Astrocyte (in vitro differentiated cells and primary cell): ENCODE measurements at regions not wholly inside any gene's neighbourhood (a gene's known extent, or its start where the extent isn't known, plus 50 kb on each side); places are given as distances from the start of the nearest gene placed in this dataset.
A peak's percentile ranks its signal among the peaks of the same experiment; 100 is the strongest.

Experiments used
- DNase-seq: peaks from one replicate; pipeline ENCODE4 v3.0.0-alpha.2; 2010; ENCODE audit warnings: low read depth
- FAIRE-seq: peaks from 2 replicates; lab custom pipeline; 2011; peaks lifted over from hg19 to GRCh38; lab: Jason Lieb, UNC
- H2AFZ ChIP-seq: 2 replicates; pipeline ENCODE4 v1.6.0; 2012; ENCODE audit warnings: low read depth, low read length, inconsistent platforms
- H3K27ac ChIP-seq: 2 replicates; pipeline ENCODE4 v1.5.1; 2011; ENCODE audit warnings: low read depth, low read length, inconsistent platforms
- H3K27me3 ChIP-seq: 2 replicates; pipeline ENCODE4 v1.6.0; 2011; ENCODE audit warnings: low read length, inconsistent platforms; ENCODE audit not compliant: insufficient read depth
- H3K36me3 ChIP-seq: 2 replicates; pipeline ENCODE4 v1.5.1; 2011; ENCODE audit warnings: low read length, inconsistent platforms; ENCODE audit not compliant: insufficient read depth
- H3K4me1 ChIP-seq: 2 replicates; pipeline ENCODE4 v1.5.1; 2011; ENCODE audit warnings: low read length, inconsistent platforms; ENCODE audit not compliant: insufficient read depth
- H3K4me2 ChIP-seq: 2 replicates; pipeline ENCODE4 v1.6.0; 2012; ENCODE audit warnings: low read length, inconsistent platforms
- H3K4me3 ChIP-seq: 2 replicates; pipeline ENCODE4 v1.5.1; 2011; ENCODE audit warnings: low read depth, mild to moderate bottlenecking, low read length, inconsistent platforms; ENCODE audit not compliant: insufficient read depth
- H3K79me2 ChIP-seq: 2 replicates; pipeline ENCODE4 v1.6.0; 2012; ENCODE audit warnings: mild to moderate bottlenecking, low read length, inconsistent platforms; ENCODE audit not compliant: insufficient read depth
- H3K9ac ChIP-seq: 2 replicates; pipeline ENCODE4 v1.6.0; 2012; ENCODE audit warnings: mild to moderate bottlenecking, low read length, inconsistent platforms
- H3K9me3 ChIP-seq: 2 replicates; pipeline ENCODE4 v1.5.1; 2012; ENCODE audit warnings: low read depth, mild to moderate bottlenecking, low read length, inconsistent platforms; ENCODE audit not compliant: insufficient read depth
- H4K20me1 ChIP-seq: 2 replicates; pipeline ENCODE4 v1.6.0; 2012; ENCODE audit warnings: low read length, inconsistent platforms; ENCODE audit not compliant: insufficient read depth
- H3K27ac Mint-ChIP-seq: one replicate; pipeline ENCODE4 v1.8.0; 2021; ENCODE audit warnings: mild to moderate bottlenecking, mixed read lengths; ENCODE audit not compliant: unreplicated experiment
- H3K27me3 Mint-ChIP-seq: one replicate; pipeline ENCODE4 v1.8.0; 2021; ENCODE audit warnings: low read depth, mixed read lengths; ENCODE audit not compliant: unreplicated experiment
- H3K36me3 Mint-ChIP-seq: one replicate; pipeline ENCODE4 v1.8.0; 2021; ENCODE audit warnings: low read depth, mixed read lengths; ENCODE audit not compliant: unreplicated experiment
- H3K4me1 Mint-ChIP-seq: one replicate; pipeline ENCODE4 v1.8.0; 2021; ENCODE audit warnings: low read depth, mixed read lengths; ENCODE audit not compliant: unreplicated experiment
- H3K4me3 Mint-ChIP-seq: one replicate; pipeline ENCODE4 v1.8.0; 2021; ENCODE audit warnings: mild to moderate bottlenecking, moderate library complexity, mixed read lengths; ENCODE audit not compliant: unreplicated experiment
- H3K9me3 Mint-ChIP-seq: one replicate; pipeline ENCODE4 v1.8.0; 2021; ENCODE audit warnings: mild to moderate bottlenecking, mixed read lengths; ENCODE audit not compliant: unreplicated experiment
- CTCF ChIP-seq: IDR thresholded peaks from 2 replicates; pipeline ENCODE4 v1.5.1; 2011; ENCODE audit warnings: low read depth, mild to moderate bottlenecking, inconsistent platforms, low read length, moderate library complexity; ENCODE audit not compliant: insufficient read depth
- EZH2 ChIP-seq: IDR thresholded peaks from 2 replicates; pipeline ENCODE4 v1.6.1; 2012; ENCODE audit warnings: mild to moderate bottlenecking, low read length, inconsistent platforms; ENCODE audit not compliant: insufficient read depth

- H3K27ac Mint-ChIP-seq, result no peak overlapping the region
- FAIRE-seq, result no peak
- H2AFZ ChIP-seq, result no peak overlapping the region
- no peak for DNase-seq
- peaks cover under 1% of the 10 kb centered on the region for H3K9me3 Mint-ChIP-seq
- H3K9me3 ChIP-seq, result no peaks in the 10 kb centered on the region
- H3K4me1 ChIP-seq, result peaks cover 6% of the 10 kb centered on the region
- H3K36me3 Mint-ChIP-seq, result peaks cover 21% of the 10 kb centered on the region
- no peak overlapping the region for H3K4me3 ChIP-seq
- H3K27me3 Mint-ChIP-seq, result no peaks in the 10 kb centered on the region
- H3K4me3 Mint-ChIP-seq, result no peak overlapping the region
- H3K9ac ChIP-seq, result no peak overlapping the region
- H3K4me1 Mint-ChIP-seq, result peaks cover 4% of the 10 kb centered on the region
- H3K79me2 ChIP-seq, result peaks cover 24% of the 10 kb centered on the region
- no peaks in the 10 kb centered on the region for H4K20me1 ChIP-seq
- TF ChIP-seq EZH2, result no peak
- TF ChIP-seq CTCF, result no peak
- no peak overlapping the region for H3K27ac ChIP-seq
- no peak overlapping the region for H3K4me2 ChIP-seq
- no peaks in the 10 kb centered on the region for H3K27me3 ChIP-seq
- H3K36me3 ChIP-seq, result peaks cover 2% of the 10 kb centered on the region
These were observed 160.9 kb downstream of the C11orf91 start for GRCh38 chr11:33539751-33540150.

GRCh38 chr11:33538726-33539125 lies 161.9 kb downstream of the C11orf91 start:
- no peak overlapping the region for H3K4me2 ChIP-seq
- Mint-ChIP-seq H3K27ac (no peak overlapping the region), H3K4me3 (no peak overlapping the region), H3K9me3 (peaks cover 3% of the 10 kb centered on the region), H3K4me1 (peaks cover 4% of the 10 kb centered on the region), H3K36me3 (peaks cover 15% of the 10 kb centered on the region), H3K27me3 (no peaks in the 10 kb centered on the region)
- no peak overlapping the region for H3K9ac ChIP-seq
- DNase-seq (no peak), FAIRE-seq (no peak)
- no peak overlapping the region for H3K27ac ChIP-seq
- H4K20me1 ChIP-seq, result no peaks in the 10 kb centered on the region
- peaks cover 2% of the 10 kb centered on the region for H3K4me1 ChIP-seq
- H2AFZ ChIP-seq, result no peak overlapping the region
- peaks cover 27% of the 10 kb centered on the region for H3K79me2 ChIP-seq
- H3K4me3 ChIP-seq, result no peak overlapping the region
- TF ChIP-seq CTCF, result no peak
- no peaks in the 10 kb centered on the region for H3K27me3 ChIP-seq
- H3K9me3 ChIP-seq, result no peaks in the 10 kb centered on the region
- H3K36me3 ChIP-seq, result no peaks in the 10 kb centered on the region

GRCh38 chr11:33536178-33536577 lies 164.4 kb downstream of the C11orf91 start:
- no peak for FAIRE-seq
- Histone ChIP-seq H3K9ac (no peak overlapping the region), H3K4me1 (peaks cover 16% of the 10 kb centered on the region), H2AFZ (no peak overlapping the region), H3K4me2 (no peak overlapping the region), H3K36me3 (no peaks in the 10 kb centered on the region), H3K27ac (no peak overlapping the region), H4K20me1 (no peaks in the 10 kb centered on the region), H3K79me2 (peaks cover 32% of the 10 kb centered on the region), H3K4me3 (no peak overlapping the region), H3K9me3 (no peaks in the 10 kb centered on the region), H3K27me3 (no peaks in the 10 kb centered on the region)
- Mint-ChIP-seq H3K36me3 (no peaks in the 10 kb centered on the region), H3K4me1 (peaks cover 24% of the 10 kb centered on the region), H3K27me3 (no peaks in the 10 kb centered on the region), H3K4me3 (no peak overlapping the region), H3K9me3 (peaks cover 3% of the 10 kb centered on the region), H3K27ac (peak overlapping the region; percentile 69)
- no peak for DNase-seq
- TF ChIP-seq EZH2 (no peak), CTCF (no peak)
